Sigmoid colon (tissue), 6 donors: ENCODE measurements at regions not wholly inside any gene's neighbourhood (a gene's known extent, or its start where the extent isn't known, plus 50 kb on each side); places are given as distances from the start of the nearest gene placed in this dataset.

Source experiments
- DNase-seq: peaks from one replicate; pipeline ENCODE4 v3.0.0-alpha.2; 2019
- H3K27ac ChIP-seq, 4 donors: fragments of 200-600 bp; sonication (generic); one replicate each; pipeline ENCODE4 v1.5.1; 2016 to 2019; ENCODE audit warnings: mild to moderate bottlenecking in 1 of 4
- H3K27me3 ChIP-seq, 3 donors: fragments of 200-600 bp; sonication (generic); one replicate each; pipeline ENCODE4 v1.5.1; 2019; ENCODE audit warnings: mild to moderate bottlenecking in 1 of 3
- H3K36me3 ChIP-seq, 4 donors: fragments of 200-600 bp; sonication (generic); one replicate each; pipeline ENCODE4 v1.5.1; 2016 to 2019
- H3K4me1 ChIP-seq, 4 donors: fragments of 200-600 bp; sonication (generic); one replicate each; pipeline ENCODE4 v1.5.1; 2017 to 2019
- H3K4me3 ChIP-seq, 4 donors: fragments of 200-600 bp; sonication (generic); one replicate each; pipeline ENCODE4 v1.5.1; 2017 to 2019; ENCODE audit warnings: mild to moderate bottlenecking in 2 of 4, moderate library complexity in 1 of 4
- H3K9me3 ChIP-seq, 4 donors: fragments of 200-600 bp in 3 of 4; sonication (generic) in 3 of 4; one replicate each; pipeline versions ENCODE4 v1.5.1 to v1.6.1; 2013 to 2019
- EP300 ChIP-seq, 4 donors: sonication (generic); formaldehyde crosslinking; IDR thresholded peaks; one replicate each; pipeline ENCODE4 v1.6.1; 2017; ENCODE audit warnings: antibody characterized with exemption in 4 of 4
- POLR2A ChIP-seq, 2 donors: fragments of 450-650 bp; IDR thresholded peaks; one replicate each; pipeline ENCODE4 v1.6.1; 2016; ENCODE audit warnings: antibody characterized with exemption in 2 of 2, mild to moderate bottlenecking in 2 of 2, moderate library complexity in 2 of 2
- POLR2AphosphoS5 ChIP-seq, 4 donors: sonication (generic); formaldehyde crosslinking; IDR thresholded peaks; one replicate each; pipeline ENCODE4 v1.6.1; 2017; ENCODE audit warnings: antibody characterized with exemption in 4 of 4
- WGBS, 2 donors: extraction: QIAGEN DNeasy Blood & Tissue Kit; methylation state at CpG; one replicate each; pipeline ENCODE4 v1.1.7; 2013; 5-methylcytosine and 5-hydroxymethylcytosine counted together
- intact Hi-C: fragments of 100-400 bp; cut with DNase I; formaldehyde crosslinking; loops from one replicate; pipeline ENCODE4 v1.15.1; 2023
- TF ChIP-seq, protein P1 (sequence below), 4 experiments: fragments of 450-650 bp in 3 of 4; fragments of 200-600 bp in 1 of 4; IDR thresholded peaks; one replicate each; pipeline ENCODE4 v1.5.1; 2016 to 2019; ENCODE audit warnings: antibody characterized with exemption in 4 of 4, mild to moderate bottlenecking in 3 of 4, moderate library complexity in 2 of 4
- donor health status: healthy with polysubstance abuse.
- donor health status: healthy.

DNA sequence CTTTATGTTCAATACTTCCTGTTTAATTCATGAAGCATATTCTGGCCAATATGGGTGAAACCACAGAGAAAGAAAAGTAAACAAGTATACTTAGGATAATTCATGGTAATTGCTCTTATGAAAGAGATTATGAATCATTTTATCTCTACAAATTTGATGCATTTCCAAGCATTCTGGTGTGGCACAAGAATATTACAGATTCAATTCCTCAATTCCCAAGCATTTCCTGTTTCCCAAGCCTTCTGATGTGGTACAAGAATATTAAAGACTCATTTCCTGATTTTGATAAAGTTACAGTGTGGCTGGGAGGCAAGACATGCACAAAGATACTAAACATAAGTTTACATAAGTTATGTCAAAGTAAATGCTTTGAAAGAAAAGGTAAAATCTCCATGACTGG is 126.1 kb upstream of the NUDT7 start:
- H3K36me3 ChIP-seq: no peaks in the 10 kb centered on the region
- no peak overlapping the region for H3K4me3 ChIP-seq
- intact Hi-C loops: no loop called here
- no peaks in the 10 kb centered on the region for H3K9me3 ChIP-seq
- no peaks in the 10 kb centered on the region for H3K4me1 ChIP-seq
- DNase-seq: no peak
- TF ChIP-seq POLR2A (IDR thresholded peaks at IDR 0.05) (no peak), EP300 (IDR thresholded peaks at IDR 0.05) (no peak), POLR2AphosphoS5 (IDR thresholded peaks at IDR 0.05) (no peak)
- TF ChIP-seq, protein P1, sequence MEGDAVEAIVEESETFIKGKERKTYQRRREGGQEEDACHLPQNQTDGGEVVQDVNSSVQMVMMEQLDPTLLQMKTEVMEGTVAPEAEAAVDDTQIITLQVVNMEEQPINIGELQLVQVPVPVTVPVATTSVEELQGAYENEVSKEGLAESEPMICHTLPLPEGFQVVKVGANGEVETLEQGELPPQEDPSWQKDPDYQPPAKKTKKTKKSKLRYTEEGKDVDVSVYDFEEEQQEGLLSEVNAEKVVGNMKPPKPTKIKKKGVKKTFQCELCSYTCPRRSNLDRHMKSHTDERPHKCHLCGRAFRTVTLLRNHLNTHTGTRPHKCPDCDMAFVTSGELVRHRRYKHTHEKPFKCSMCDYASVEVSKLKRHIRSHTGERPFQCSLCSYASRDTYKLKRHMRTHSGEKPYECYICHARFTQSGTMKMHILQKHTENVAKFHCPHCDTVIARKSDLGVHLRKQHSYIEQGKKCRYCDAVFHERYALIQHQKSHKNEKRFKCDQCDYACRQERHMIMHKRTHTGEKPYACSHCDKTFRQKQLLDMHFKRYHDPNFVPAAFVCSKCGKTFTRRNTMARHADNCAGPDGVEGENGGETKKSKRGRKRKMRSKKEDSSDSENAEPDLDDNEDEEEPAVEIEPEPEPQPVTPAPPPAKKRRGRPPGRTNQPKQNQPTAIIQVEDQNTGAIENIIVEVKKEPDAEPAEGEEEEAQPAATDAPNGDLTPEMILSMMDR (IDR thresholded peaks at IDR 0.05): no peak
- H3K27me3 ChIP-seq: peaks cover 0 to 11% (median 0%) of the 10 kb centered on the region in 3 donors
- H3K27ac ChIP-seq: no peak overlapping the region

DNA sequence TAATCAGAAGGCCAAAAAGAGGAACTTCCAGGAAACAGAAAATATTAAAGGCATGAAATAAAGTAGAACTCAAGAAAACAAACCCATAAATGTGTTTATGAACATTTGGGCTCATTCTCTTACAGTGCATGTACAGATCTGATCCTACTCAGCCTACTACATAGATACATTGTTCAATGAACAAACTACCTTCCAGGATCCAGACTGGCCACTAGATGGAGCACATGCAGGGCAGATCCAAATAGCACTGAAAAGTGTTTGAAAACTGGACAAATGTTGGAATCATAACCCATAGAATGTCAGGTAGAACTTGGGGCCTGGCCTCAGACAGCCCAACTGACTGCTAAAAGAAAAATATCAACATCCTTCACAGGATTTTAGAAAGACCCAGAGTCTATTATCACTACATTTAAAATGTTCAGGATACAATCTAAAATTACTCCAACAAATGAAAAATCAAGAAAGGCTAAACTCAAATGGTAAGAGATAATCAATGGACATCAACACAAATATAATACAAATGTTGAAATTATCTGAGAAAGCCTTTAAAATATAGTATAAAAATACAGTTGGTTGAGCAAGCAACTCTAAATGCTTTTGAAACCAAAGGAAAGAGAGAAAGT is 122.4 kb upstream of the NUDT7 start:
- Histone ChIP-seq H3K4me1 (no peaks in the 10 kb centered on the region), H3K27ac (no peak overlapping the region), H3K4me3 (no peak overlapping the region), H3K9me3 (peaks cover 0 to 2% (median 0%) of the 10 kb centered on the region in 4 donors), H3K27me3 (no peaks in the 10 kb centered on the region), H3K36me3 (no peaks in the 10 kb centered on the region)
- intact Hi-C loops: no loop called here
- no peak for DNase-seq
- TF ChIP-seq, protein P1 (IDR thresholded peaks at IDR 0.05): peak in 1 of 4 experiments; percentile 29
- TF ChIP-seq POLR2A (IDR thresholded peaks at IDR 0.05): no peak

DNA sequence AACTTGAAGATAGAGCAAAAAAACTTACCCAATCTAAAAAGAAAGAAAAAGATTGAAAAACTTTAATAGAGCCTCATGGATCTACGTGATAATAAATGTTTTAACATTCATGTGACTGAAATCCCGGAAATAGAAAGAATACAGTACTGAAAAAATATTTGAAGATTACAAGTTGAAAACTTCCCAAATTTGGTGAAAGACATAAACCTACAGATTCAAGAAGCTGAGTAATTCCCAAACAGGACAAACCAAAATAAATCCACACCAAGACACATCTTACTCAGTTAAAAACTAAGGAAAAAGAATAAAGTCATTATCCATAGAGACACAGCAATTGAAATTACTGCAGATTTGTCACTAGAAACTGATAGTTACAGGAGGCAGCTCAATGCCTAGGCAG is 121.8 kb upstream of the NUDT7 start:
- Histone ChIP-seq H3K36me3 (no peaks in the 10 kb centered on the region), H3K27ac (no peak overlapping the region), H3K9me3 (peaks cover 0 to 2% (median 0%) of the 10 kb centered on the region in 4 donors), H3K4me1 (no peaks in the 10 kb centered on the region), H3K27me3 (no peaks in the 10 kb centered on the region), H3K4me3 (no peak overlapping the region)
- TF ChIP-seq EP300 (IDR thresholded peaks at IDR 0.05) (no peak), POLR2A (IDR thresholded peaks at IDR 0.05) (no peak), POLR2AphosphoS5 (IDR thresholded peaks at IDR 0.05) (no peak)
- TF ChIP-seq, protein P1 (IDR thresholded peaks at IDR 0.05): no peak
- intact Hi-C loops: no loop called here
- DNase-seq: no peak
- 80 to 94% methylated on average over 2 of the region's 2 CpGs for WGBS, 2 donors

DNA sequence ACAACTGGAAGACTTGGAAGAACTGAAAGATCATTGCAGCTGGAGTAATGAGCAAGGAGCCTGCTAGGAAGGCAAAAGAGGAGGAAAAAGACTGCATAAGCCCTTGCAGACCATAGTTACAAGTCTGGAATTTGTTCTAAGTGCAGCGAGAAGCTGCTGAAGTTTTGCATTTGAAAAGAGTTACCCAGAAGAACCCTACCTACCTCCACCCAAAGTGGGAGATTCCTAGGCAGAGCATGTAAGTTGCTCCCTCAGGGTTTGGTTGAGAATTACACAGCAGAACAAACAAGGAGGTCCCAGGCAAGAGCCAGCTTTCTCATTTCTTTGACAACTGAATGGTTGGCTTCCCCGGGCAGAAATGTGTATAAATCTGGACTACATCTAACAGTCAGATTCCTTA is 118.7 kb upstream of the NUDT7 start:
- Histone ChIP-seq H3K36me3 (no peaks in the 10 kb centered on the region), H3K27me3 (no peaks in the 10 kb centered on the region), H3K9me3 (peaks cover 0 to 2% (median 0%) of the 10 kb centered on the region in 4 donors), H3K4me1 (no peaks in the 10 kb centered on the region), H3K4me3 (no peak overlapping the region), H3K27ac (no peak overlapping the region)
- WGBS, 2 donors: 59 to 72% methylated on average over 2 of the region's 2 CpGs
- no peak for DNase-seq
- TF ChIP-seq EP300 (IDR thresholded peaks at IDR 0.05): no peak
- TF ChIP-seq, protein P1 (IDR thresholded peaks at IDR 0.05): no peak
- no peak for TF ChIP-seq POLR2AphosphoS5 (IDR thresholded peaks at IDR 0.05)
- no peak for TF ChIP-seq POLR2A (IDR thresholded peaks at IDR 0.05)
- intact Hi-C loops: no loop called here

DNA sequence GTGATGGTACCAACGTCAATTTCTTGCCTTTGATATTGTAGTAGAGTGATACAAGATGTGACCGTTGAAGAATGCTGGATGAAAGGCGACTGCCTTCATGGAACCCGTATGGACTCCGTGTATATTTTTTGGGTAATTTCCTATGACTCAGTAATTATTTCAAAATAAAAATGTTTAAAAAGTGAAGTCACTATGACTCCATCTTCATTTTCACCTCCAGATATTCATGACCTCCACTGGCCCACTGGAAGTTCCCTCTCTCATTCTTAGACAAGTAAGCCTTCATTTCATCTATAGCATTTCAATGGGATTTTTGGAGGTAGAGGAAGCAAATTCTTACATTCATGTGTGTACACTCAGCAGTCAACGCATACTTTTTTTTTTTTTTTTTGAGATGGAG is 111.8 kb upstream of the NUDT7 start:
- WGBS, 2 donors: 85 to 93% methylated on average over 6 of the region's 6 CpGs
- TF ChIP-seq, protein P1 (IDR thresholded peaks at IDR 0.05): no peak
- TF ChIP-seq POLR2A (IDR thresholded peaks at IDR 0.05) (no peak), POLR2AphosphoS5 (IDR thresholded peaks at IDR 0.05) (no peak), EP300 (IDR thresholded peaks at IDR 0.05) (no peak)
- intact Hi-C loops: no loop called here

More for the DNA sequence above, 111.8 kb upstream of the NUDT7 start:
- Histone ChIP-seq H3K9me3 (no peaks in the 10 kb centered on the region), H3K4me3 (no peak overlapping the region), H3K4me1 (no peaks in the 10 kb centered on the region), H3K27ac (no peak overlapping the region), H3K27me3 (no peaks in the 10 kb centered on the region), H3K36me3 (no peaks in the 10 kb centered on the region)
- DNase-seq: no peak
